Thymus (tissue), 11 donors: ENCODE measurements at regions not wholly inside any gene's neighbourhood (a gene's known extent, or its start where the extent isn't known, plus 50 kb on each side); places are given as distances from the start of the nearest gene placed in this dataset.
"Not testable (repeated sequence)": the region's sequence is repeated elsewhere in the genome, so short reads cannot be mapped to it uniquely, and the experiment has no call there.

ENCODE experiments used
- DNase-seq, 9 donors: peaks; one replicate each; pipeline ENCODE4 v3.0.0-alpha.2; 2013; ENCODE audit warnings: low spot score in 9 of 9, low read depth in 6 of 9, missing footprints in 1 of 9
- H3K27ac ChIP-seq, 2 donors: one replicate each; pipeline ENCODE4 v1.5.1; 2013; ENCODE audit warnings: control low read depth in 1 of 2, low read depth in 1 of 2, low read length in 1 of 2, mild to moderate bottlenecking in 1 of 2, moderate library complexity in 1 of 2
- H3K27me3 ChIP-seq, 2 donors: one replicate each; pipeline ENCODE4 v1.5.1; 2013; ENCODE audit warnings: low read length in 1 of 2; ENCODE audit not compliant: control insufficient read depth in 2 of 2, insufficient read depth in 1 of 2
- H3K36me3 ChIP-seq, 2 donors: one replicate each; pipeline ENCODE4 v1.5.1; 2013; ENCODE audit warnings: low read length in 1 of 2, mild to moderate bottlenecking in 1 of 2, moderate library complexity in 1 of 2; ENCODE audit not compliant: control insufficient read depth in 2 of 2, insufficient read depth in 2 of 2
- H3K4me1 ChIP-seq, 2 donors: one replicate each; pipeline ENCODE4 v1.5.1; 2013; ENCODE audit warnings: low read length in 2 of 2; ENCODE audit not compliant: control insufficient read depth in 2 of 2, insufficient read depth in 2 of 2
- H3K4me3 ChIP-seq, 2 donors: one replicate each; pipeline ENCODE4 v1.5.1; 2013; ENCODE audit warnings: low read length in 2 of 2, control low read depth in 1 of 2, mild to moderate bottlenecking in 1 of 2
- H3K9me3 ChIP-seq, 2 donors: one replicate each; pipeline ENCODE4 v1.5.1; 2013; ENCODE audit warnings: low read length in 1 of 2, mild to moderate bottlenecking in 1 of 2; ENCODE audit not compliant: control insufficient read depth in 2 of 2, insufficient read depth in 1 of 2
- WGBS: extraction: QIAGEN DNeasy Blood & Tissue Kit; methylation state at CpG from one replicate; pipeline ENCODE4 v1.1.7; 2013; 5-methylcytosine and 5-hydroxymethylcytosine counted together
- donor health status: healthy.

DNA sequence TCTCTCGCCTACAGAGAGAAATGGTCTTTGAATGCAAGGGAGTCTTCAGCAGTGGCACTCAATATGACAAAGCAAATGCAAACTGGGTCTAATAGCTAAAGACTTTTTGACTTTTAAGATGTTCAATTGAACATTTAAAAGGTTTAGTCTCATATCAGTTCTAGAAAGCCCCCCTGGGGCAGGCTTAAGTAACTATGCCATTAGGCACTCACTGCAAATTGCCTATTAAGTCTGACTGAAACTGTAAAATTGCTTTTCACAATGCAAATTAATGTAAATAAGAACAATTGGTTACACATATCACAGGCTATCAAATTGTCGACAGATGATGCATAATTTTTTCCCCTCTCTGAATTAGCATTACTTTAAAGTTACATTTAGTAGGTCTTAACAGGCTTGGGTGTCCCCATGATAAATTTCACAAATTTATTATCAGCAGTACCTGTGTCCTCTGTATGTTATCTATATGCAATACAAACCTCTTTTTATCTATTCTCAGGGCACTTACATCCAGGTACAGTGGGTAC lies 329.1 kb downstream of the LRRIQ3 start:
- H3K27me3 ChIP-seq: no peaks in the 10 kb centered on the region
- H3K27ac ChIP-seq: no peak overlapping the region
- no peak overlapping the region for H3K4me3 ChIP-seq
- H3K36me3 ChIP-seq: no peaks in the 10 kb centered on the region
- WGBS: 86% methylated on average over 2 of the region's 2 CpGs
- no peak for DNase-seq
- no peaks in the 10 kb centered on the region for H3K4me1 ChIP-seq
- H3K9me3 ChIP-seq: no peaks in the 10 kb centered on the region

GRCh38 chr1:73862355-73862754 lies 335.6 kb downstream of the LRRIQ3 start:
- no peaks in the 10 kb centered on the region for H3K4me1 ChIP-seq
- H3K4me3 ChIP-seq: no peak overlapping the region
- no peak overlapping the region for H3K27ac ChIP-seq
- H3K36me3 ChIP-seq: no peaks in the 10 kb centered on the region
- no peaks in the 10 kb centered on the region for H3K9me3 ChIP-seq
- H3K27me3 ChIP-seq: no peaks in the 10 kb centered on the region
- WGBS: 82% methylated on average over 1 of the region's 1 CpG
- no peak for DNase-seq

- DNase-seq: no peak
- WGBS: 82% methylated on average over 2 of the region's 2 CpGs
- Histone ChIP-seq H3K4me1 (no peaks in the 10 kb centered on the region), H3K27ac (no peak overlapping the region), H3K4me3 (no peak overlapping the region), H3K9me3 (no peaks in the 10 kb centered on the region), H3K36me3 (no peaks in the 10 kb centered on the region), H3K27me3 (no peaks in the 10 kb centered on the region)
These were observed 337.5 kb downstream of the LRRIQ3 start for GRCh38 chr1:73860421-73860950.

- Histone ChIP-seq H3K9me3 (no peaks in the 10 kb centered on the region), H3K27me3 (no peaks in the 10 kb centered on the region), H3K36me3 (no peaks in the 10 kb centered on the region), H3K4me3 (no peak overlapping the region), H3K27ac (no peak overlapping the region), H3K4me1 (no peaks in the 10 kb centered on the region)
- 98% methylated on average over 1 of the region's 1 CpG for WGBS
- no peak for DNase-seq
These were observed 338.7 kb downstream of the LRRIQ3 start for GRCh38 chr1:73859227-73859626.

- Histone ChIP-seq H3K4me1 (no peaks in the 10 kb centered on the region), H3K27me3 (no peaks in the 10 kb centered on the region), H3K36me3 (no peaks in the 10 kb centered on the region), H3K9me3 (no peaks in the 10 kb centered on the region), H3K27ac (no peak overlapping the region), H3K4me3 (no peak overlapping the region)
- WGBS: 81% methylated on average over 2 of the region's 2 CpGs
- DNase-seq: no peak
These were observed 343.4 kb downstream of the LRRIQ3 start for GRCh38 chr1:73854527-73854926.

DNA sequence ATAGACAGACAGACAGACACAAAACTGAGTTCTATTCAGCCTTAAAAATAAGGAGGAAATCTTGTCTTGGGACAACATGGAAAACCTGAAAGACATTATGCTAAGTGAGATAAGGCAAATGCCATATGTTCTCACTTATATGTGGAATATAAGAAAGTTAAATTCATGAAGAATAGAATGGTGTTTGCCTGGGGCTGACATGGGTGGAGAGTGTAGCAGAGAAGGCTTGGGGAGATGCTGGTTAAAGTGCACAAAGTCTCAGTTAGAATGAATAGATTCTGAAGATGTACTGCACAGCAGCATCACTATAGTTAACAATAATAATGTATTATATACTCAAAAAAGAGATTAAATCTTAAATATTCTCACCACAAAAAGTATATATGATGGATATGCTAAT lies 355.5 kb downstream of the LRRIQ3 start:
- no peak for DNase-seq
- Histone ChIP-seq H3K4me3 (no peak overlapping the region), H3K27me3 (no peaks in the 10 kb centered on the region), H3K27ac (no peak overlapping the region), H3K36me3 (no peaks in the 10 kb centered on the region), H3K9me3 (no peaks in the 10 kb centered on the region), H3K4me1 (no peaks in the 10 kb centered on the region)

DNA sequence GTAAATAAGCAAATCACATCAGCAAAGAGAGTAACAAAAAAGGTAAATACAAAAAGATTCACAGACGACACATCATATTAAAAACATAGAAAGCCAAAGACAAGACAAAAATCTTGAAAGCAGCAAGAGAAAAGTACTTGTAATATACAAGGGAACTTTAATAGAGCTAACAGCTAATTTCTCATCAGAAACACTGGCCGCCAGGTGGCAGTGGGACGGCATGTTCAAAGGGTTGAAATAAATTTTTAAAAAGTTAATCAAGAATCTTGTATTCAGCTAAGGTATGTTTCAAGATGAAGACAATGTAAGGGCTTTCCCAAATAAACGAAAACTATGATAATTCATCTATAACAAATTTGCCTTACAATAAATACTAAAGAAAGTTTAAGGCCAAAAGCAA lies 358.1 kb downstream of the LRRIQ3 start:
- Histone ChIP-seq H3K27ac (no peak overlapping the region), H3K4me3 (no peak overlapping the region), H3K36me3 (no peaks in the 10 kb centered on the region), H3K27me3 (no peaks in the 10 kb centered on the region), H3K9me3 (no peaks in the 10 kb centered on the region), H3K4me1 (no peaks in the 10 kb centered on the region)
- 46% methylated on average over 4 of the region's 4 CpGs for WGBS
- DNase-seq: peak in 1 of 9 donors; percentile 0

GRCh38 chr1:73832276-73833181 lies 365.4 kb downstream of the LRRIQ3 start:
- no peaks in the 10 kb centered on the region for H3K4me1 ChIP-seq
- no peaks in the 10 kb centered on the region for H3K9me3 ChIP-seq
- H3K4me3 ChIP-seq: no peak overlapping the region
- no peak overlapping the region for H3K27ac ChIP-seq
- no peaks in the 10 kb centered on the region for H3K36me3 ChIP-seq
- H3K27me3 ChIP-seq: no peaks in the 10 kb centered on the region
- 93% methylated on average over 5 of the region's 5 CpGs for WGBS
- no peak for DNase-seq

- not testable (repeated sequence) for H3K36me3 ChIP-seq, H3K9me3 ChIP-seq, H3K27ac ChIP-seq, H3K27me3 ChIP-seq, H3K4me1 ChIP-seq, DNase-seq, H3K4me3 ChIP-seq
- WGBS: 94% methylated on average over 3 of the region's 3 CpGs
These were observed 370.7 kb downstream of the LRRIQ3 start for GRCh38 chr1:73827283-73827682.
